ENCODE measurements at regions not wholly inside any gene's neighbourhood (a gene's known extent, or its start where the extent isn't known, plus 50 kb on each side); places are given as distances from the start of the nearest gene placed in this dataset.

DNA sequence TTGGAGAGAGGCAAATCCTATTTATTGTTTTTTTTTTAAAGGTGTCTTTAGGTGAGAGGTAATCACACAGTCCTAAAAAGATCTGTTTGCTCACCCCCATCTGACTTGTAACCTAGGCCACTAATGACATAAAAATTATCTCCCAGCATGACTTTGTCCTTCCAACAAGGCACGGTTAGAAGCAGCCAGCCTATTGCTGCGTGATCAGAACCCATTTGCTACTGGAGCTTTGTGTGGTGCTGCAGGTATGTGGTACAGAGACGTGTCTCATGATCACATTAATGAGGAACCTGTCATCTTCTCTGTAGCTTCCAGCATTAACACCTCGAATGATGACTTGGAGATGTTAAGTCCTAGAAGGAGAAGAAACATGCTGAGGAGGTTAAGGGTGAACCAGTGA is 555.8 kb upstream of the TLE4 start:
- DNase-seq (ENCODE audit: low read depth), result no peak

DNA sequence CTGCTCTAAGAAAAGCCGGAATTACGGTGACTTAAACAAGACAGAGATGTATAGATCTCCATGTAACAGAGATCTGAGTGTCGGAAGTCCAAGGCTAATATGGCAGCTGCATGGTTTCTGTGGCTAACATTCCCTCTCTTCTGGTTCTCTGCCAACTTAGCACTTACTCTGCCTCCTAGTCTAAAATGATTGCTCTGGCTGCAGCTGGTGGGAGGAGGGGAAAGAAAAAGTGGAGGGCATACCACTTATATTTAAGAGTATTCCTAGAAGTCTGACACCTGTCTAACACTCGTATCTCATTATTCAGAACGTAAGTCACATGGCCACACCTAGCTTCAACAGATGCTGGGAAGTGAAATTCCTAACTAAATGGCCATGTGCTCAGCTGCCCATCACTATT is 551.5 kb upstream of the TLE4 start:
- no peak for DNase-seq (ENCODE audit: low read depth)

- DNase-seq (ENCODE audit: low read depth), result no peak
Measured at GRCh38 chr9:79021084-79021483, 550.7 kb upstream of the TLE4 start.

DNA sequence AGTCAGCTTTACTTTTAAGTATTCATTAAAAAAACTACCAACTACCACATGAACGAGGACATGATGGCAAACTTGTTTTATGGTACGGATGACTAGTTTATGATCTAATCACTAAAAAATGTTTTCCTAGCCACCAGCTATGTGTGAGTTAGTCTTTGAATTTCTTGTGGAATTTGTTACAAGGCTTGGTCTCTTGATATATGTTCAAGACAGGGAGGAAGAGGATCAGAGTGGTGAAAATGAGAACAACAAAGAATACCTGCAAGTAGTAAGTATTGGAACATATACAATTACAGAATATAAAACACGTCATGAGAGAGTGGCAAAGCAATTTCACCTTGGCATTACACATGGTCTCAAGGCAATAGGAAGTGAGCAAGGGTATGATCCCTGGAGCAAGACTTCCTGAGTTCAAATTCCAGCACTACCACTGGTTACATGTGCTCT is 548.6 kb upstream of the TLE4 start:
- peak; percentile 57 for DNase-seq (ENCODE audit: low read depth)

DNA sequence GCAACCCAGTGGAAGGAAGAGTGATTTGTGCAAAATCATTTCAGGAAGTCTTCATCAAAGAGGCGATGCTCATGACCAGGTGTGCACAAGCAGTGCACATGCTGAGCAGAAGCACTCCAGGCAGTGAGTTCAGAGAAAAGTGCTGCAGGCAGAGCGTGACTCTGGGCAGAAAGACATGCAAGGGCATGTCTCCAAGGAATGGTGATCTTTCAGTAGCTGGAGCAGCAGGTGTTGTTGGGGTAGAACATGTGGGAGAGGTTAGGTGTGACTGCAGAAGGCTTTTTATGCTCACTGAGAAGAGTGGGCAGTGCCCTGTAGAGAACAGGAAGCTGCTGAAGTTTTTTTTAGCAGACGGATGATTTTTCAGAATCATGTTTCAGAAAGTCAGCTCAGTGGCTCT is 545.4 kb upstream of the TLE4 start:
- DNase-seq (ENCODE audit: low read depth), result no peak

- DNase-seq (ENCODE audit: low read depth), result no peak
Measured at GRCh38 chr9:79028101-79028500, 543.7 kb upstream of the TLE4 start.

- DNase-seq (ENCODE audit: low read depth), result no peak
Measured at GRCh38 chr9:79034583-79034982, 537.2 kb upstream of the TLE4 start.

DNA sequence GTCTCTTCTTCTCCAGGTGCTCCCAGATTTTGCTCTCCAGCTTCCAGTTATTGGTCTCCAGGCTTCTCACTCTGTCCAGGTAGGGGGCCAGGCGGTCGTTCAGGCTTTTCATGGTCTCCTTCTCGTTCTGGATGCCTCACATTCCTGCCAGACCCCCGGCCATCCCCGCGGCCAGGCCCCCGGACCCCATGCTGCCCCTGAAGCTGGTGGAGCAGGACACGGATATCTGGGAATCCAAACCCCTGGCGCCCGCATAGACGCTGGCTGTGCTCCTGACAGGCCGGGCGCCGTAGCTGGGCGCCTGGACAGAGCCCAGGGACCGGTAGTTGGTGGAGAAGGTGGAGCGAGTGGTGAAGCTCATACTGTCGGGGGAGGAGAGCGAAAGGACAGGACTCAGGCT is 534.4 kb upstream of the TLE4 start:
- no peak for DNase-seq (ENCODE audit: low read depth)

DNA sequence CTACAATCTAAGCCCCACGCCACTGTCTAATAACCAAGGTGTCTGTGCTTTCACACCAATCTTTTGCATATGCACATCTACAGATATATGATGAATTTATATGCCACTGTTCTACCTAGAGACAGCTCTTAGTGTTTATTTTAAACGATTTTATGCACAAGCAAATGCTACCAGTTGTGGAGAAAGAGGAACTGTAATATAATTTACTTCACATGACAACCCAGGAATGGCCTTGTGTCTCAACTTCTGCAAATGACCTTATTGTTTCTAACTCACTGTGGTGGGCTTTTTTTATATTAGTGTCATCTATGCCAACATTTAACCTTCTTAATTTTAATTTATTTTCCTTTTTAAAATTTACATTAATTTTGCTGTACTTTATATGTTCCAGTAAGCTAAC is 531.1 kb upstream of the TLE4 start:
- DNase-seq (ENCODE audit: low read depth), result no peak

DNA sequence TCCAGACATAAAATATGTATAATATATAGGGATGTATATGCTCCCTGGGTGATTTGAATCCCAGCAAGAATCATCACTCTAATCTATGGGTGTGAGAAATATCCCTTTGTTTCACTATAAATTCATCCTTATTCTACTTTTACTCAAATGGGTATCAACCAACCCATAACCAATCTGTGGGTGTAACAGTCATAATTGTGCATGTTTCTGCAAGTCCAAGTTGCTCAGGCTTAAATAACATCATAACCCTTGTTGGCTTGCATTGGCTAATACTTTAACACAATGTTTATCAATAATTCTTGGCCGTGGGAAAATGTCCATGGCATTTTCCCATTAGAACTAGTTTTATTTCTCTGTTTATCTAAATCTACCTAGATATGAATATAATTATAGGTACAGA is 530.5 kb upstream of the TLE4 start:
- no peak for DNase-seq (ENCODE audit: low read depth)

DNA sequence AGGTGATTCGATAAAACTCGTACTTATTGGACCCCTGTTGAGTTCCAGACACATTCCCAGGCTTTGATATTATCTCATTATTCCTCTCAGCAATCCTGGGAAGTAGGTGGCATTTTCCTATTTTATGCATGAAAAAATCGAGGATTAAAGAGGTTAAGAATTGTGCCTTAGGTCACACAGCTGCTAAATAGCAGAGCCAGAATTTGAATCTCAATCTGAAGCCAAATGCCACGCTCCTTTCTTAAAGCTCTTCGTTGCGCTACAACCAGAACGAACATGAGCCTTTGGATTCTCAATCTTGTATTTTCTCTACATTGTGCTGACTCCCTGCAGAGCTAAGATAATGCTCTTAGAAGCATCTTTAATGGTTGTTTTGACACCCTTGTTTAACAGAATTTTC is 527.8 kb upstream of the TLE4 start:
- no peak for DNase-seq (ENCODE audit: low read depth)

DNA sequence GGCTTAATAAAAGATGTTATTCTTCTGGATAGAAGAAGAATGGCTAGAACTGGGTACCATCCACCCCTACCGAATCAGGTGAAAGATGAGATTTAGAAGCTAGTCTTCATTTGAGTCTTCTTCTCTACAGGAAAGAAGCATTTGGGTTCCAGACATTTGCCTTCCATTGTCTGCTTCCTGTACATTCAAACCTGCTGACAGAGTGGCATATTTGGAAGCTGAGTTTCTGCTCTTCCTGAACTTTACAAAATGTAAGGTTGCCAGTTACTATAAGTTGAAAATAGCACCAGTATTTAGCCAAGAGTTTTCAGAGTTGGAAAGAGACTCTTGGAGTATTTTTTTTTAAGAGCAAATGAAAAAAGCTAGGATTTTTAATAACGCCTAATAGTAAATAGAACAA is 525.4 kb upstream of the TLE4 start:
- DNase-seq (ENCODE audit: low read depth), result no peak

- DNase-seq (ENCODE audit: low read depth), result no peak
Measured at GRCh38 chr9:79049371-79049770, 522.4 kb upstream of the TLE4 start.

DNA sequence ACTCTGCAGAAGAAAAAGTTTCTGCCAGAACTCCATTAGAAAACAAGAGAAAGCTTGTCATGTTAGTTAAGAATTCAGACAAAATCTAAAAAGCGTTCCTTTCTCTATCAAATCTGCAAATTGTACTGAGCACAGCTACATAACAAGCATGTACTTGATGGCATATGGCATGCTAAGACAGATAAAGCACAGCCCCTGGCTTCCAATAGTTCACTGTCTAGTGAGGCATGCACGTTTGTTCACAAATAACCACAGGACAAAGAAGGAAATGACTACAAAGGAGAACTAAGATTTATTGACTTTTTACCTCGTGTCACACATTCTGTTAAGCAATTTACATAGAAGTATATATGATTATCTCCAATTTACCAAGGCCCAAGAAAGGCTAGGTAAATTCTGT is 518.2 kb upstream of the TLE4 start:
- no peak for DNase-seq (ENCODE audit: low read depth)

GRCh38 chr9:79054500-79054899 is 517.3 kb upstream of the TLE4 start:
- DNase-seq (ENCODE audit: low read depth), result no peak

DNA sequence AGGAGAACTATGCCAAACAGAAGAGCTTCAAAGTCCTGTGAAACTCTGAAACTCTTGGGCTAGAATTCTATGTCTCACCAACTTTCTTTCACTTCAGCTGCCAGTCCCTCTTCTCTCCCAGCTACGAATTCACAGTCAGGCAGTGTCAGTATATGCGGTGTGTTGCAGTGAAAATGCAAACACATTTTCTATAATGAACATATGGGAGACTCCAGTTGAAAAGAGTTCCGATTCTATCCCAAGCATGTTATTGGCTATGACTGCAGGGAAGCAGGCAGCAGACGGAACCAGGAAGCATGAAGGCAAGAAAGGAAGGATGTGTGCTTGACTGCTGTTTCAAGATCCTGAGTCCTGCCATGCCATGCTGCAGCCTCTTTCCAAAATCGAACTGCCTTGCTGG is 515.7 kb upstream of the TLE4 start:
- DNase-seq (ENCODE audit: low read depth), result no peak

DNA sequence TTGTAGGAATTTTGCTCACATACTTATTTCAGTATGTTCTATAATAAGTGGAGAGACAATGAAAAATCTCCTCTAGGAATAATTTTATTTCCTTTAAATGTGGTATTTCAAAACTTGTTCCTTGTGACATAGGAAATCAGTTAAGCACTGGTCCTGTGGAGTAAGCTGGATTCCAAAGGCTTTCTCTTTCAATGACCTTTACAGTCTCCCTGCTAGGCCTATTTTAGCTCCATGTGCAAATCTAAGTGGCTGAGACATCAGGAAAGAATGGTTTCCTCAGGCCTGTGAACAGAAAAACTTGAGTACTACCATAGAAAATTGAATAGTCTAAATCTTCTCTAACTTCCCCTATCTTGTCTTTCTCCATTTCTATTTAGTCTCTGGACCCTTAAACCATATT is 514.2 kb upstream of the TLE4 start:
- no peak for DNase-seq (ENCODE audit: low read depth)

DNA sequence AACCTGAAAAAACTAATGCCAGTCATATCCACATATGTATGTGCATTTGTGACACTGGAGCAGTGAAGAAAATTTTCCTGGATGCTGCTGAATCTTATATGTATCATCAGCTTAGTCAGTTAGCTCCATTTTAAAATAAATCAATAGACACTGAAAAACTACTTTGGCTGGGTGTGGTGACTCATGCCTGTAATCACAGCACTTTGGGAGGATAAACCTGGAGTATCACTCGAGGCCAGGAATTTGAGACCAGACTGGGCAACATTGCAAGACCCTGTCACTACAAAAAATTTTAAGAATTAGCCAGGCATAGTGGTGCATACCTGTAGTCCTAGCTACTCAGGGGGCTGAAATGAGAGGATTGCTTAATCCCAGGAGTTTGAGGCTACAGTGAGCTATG is 511.0 kb upstream of the TLE4 start:
- no peak for DNase-seq (ENCODE audit: low read depth)

DNA sequence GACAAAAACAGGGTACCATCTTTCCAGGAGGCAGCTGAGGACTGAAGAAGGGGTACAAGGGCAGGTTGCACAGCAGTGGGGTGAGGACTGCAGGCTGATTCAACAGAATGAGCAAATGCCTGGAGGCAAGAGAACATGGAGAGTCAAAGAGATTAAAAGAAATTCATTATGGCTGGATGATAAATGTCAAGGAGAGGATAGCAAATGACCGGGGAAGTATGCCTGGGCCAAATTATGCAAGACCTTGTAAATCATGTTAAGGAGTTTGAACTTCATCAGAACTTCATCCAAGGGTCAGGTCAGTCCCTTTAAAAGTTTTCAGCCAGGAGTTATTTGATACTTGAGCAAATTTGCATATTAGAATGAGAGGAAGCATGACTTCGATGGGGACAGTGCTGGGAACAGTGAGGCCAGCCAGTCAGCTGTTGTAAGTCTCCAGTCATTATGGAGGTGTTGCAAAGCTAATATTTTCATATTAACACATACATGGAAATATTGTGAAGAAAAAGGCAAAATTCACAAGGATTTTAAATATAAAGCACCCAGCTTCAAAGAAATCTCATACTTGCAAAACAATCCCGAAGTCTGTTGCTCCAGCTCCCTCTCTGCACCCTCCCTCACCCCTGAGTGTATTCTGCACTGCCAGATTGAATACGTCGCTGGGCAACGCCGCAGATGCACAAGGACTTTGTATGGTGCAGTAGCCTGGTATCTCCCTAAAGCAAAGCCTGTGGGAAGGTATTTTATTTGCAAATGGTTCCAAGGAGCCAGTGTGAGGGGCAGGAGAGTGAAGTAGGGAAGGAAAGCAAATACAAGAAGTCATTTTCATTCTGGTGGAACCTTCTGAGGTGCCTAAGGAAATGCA is 509.8 kb upstream of the TLE4 start:
- no peak for DNase-seq (ENCODE audit: low read depth)

GRCh38 chr9:79073201-79073600 is 498.6 kb upstream of the TLE4 start:
- DNase-seq (ENCODE audit: low read depth), result no peak

GRCh38 chr9:79080536-79080935 is 491.2 kb upstream of the TLE4 start:
- DNase-seq (ENCODE audit: low read depth), result no peak

DNA sequence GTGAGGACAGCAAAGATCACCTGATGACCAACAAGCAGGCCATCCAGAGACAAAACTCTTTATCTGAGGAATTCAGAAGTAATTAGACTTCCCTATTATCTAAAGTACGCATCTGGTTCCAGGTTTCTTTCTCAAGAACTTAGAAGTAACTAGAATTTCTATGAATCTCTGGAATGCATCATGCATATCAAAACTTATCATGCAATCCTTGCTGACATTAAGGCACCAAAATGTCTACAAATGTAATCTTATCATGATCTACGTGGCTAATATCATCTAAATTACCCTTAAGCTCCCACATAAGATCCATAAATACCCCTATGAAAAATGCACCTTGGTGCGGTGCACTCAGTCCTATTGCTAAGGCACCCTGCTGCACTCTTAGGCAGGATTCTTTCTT is 488.1 kb upstream of the TLE4 start:
- no peak for DNase-seq (ENCODE audit: low read depth)

DNA sequence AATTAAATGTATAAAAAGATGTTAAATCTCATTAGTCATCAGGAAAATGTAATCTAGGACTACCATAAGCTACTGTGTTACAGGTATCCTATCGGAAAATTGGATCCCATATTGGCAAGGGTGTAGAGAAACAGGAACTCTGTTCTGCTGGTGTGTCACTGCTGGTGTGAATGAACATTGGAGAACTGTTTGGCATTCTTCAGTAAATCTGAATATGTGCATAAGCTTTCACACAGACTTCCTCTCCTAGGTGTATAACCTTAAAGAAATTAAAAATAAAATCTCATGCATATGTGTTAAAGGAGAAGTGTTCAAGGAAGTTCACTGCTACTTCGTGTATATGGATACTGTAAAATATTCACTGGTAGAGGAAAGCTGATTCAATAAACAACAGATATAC is 484.6 kb upstream of the TLE4 start:
- no peak for DNase-seq (ENCODE audit: low read depth)

DNA sequence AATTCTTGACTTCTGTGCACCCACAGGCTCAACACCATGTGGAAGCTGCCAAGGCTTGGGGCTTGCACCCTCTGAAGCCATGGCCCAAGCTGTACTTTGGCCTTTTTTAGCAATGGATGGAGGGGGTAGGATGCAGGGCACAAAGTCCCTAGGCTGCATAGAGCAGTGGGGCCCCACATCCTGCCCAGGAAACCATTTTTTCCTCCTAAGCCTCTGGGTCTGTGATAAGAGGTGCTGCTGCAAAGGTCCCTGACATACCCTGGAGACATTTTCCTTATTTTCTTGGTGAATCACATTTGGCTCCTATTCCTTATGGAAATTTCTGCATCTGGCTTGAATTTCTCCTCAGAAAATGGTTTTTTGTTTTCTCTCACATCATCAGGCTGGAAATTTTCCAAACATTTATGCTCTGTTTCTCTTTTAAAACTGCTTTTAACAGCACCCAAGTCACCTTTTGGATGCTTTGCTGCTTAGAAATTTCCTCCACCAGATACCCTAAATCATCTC is 482.7 kb upstream of the TLE4 start:
- no peak for DNase-seq (ENCODE audit: low read depth)

All from fibroblast of the conjunctiva (primary cell).